ENCODE measurements at regions not wholly inside any gene's neighbourhood (a gene's known extent, or its start where the extent isn't known, plus 50 kb on each side); places are given as distances from the start of the nearest gene placed in this dataset.
A peak's percentile ranks its signal among the peaks of the same experiment; 100 is the strongest.

DNA sequence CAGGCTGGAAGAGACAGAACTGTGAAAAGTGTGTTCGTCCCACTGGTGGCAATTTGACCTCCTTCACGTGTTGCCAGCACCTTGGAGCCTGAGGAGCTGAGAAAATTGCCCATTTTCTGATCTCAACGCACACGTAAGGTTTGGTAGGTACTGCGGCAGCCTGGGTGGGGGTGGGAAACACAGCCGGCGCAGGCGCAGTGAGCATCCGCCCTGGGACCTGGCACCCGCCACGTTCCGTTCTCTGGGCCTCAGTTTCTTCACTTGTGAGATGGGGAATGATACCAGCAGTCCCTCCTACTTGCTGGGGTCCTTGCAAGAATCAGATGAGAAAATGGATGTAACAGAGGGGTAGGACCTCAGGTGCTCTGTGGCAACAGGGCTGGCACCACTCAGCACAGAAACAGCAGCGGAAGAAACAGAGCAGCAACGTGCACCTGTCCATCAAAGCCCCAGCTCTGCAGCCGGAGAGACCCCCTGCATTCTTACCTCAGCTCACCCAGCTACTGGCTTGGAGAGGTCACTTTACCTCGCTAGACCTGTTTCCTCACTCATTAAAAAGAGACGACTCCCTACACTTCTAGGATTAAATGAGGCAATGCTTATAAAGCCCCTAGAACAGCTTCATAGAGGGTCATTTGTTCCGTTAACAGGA is 458.0 kb upstream of the ID2 start:
- intact Hi-C loops (cut with DNase I), result loop anchor here in 5 of 10 donors (5.0 to 10.0 kb wide), 4 partner anchors 72 to 458 kb away; partner anchors contain the start of gene ID2 (in 3 of the 5)
- 92 to 95% (median 94%) methylated on average over 18 of the region's 18 CpGs for WGBS, 4 donors
- TF ChIP-seq, protein P1, sequence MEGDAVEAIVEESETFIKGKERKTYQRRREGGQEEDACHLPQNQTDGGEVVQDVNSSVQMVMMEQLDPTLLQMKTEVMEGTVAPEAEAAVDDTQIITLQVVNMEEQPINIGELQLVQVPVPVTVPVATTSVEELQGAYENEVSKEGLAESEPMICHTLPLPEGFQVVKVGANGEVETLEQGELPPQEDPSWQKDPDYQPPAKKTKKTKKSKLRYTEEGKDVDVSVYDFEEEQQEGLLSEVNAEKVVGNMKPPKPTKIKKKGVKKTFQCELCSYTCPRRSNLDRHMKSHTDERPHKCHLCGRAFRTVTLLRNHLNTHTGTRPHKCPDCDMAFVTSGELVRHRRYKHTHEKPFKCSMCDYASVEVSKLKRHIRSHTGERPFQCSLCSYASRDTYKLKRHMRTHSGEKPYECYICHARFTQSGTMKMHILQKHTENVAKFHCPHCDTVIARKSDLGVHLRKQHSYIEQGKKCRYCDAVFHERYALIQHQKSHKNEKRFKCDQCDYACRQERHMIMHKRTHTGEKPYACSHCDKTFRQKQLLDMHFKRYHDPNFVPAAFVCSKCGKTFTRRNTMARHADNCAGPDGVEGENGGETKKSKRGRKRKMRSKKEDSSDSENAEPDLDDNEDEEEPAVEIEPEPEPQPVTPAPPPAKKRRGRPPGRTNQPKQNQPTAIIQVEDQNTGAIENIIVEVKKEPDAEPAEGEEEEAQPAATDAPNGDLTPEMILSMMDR (IDR thresholded peaks at IDR 0.05), result no peak
- TF ChIP-seq POLR2A (IDR thresholded peaks at IDR 0.05), result no peak
- Histone ChIP-seq H3K4me1 (peaks cover 0 to 41% (median 10%) of the 10 kb centered on the region in 12 donors), H3K9me3 (no peaks in the 10 kb centered on the region), H3K27ac (peak overlapping the region in 3 of 12 donors; percentile 36 to 60 (median 44)), H3K27me3 (no peaks in the 10 kb centered on the region), H3K4me3 (no peak overlapping the region), H3K36me3 (no peaks in the 10 kb centered on the region)
- ATAC-seq, result no peak
- DNase-seq, result no peak

DNA sequence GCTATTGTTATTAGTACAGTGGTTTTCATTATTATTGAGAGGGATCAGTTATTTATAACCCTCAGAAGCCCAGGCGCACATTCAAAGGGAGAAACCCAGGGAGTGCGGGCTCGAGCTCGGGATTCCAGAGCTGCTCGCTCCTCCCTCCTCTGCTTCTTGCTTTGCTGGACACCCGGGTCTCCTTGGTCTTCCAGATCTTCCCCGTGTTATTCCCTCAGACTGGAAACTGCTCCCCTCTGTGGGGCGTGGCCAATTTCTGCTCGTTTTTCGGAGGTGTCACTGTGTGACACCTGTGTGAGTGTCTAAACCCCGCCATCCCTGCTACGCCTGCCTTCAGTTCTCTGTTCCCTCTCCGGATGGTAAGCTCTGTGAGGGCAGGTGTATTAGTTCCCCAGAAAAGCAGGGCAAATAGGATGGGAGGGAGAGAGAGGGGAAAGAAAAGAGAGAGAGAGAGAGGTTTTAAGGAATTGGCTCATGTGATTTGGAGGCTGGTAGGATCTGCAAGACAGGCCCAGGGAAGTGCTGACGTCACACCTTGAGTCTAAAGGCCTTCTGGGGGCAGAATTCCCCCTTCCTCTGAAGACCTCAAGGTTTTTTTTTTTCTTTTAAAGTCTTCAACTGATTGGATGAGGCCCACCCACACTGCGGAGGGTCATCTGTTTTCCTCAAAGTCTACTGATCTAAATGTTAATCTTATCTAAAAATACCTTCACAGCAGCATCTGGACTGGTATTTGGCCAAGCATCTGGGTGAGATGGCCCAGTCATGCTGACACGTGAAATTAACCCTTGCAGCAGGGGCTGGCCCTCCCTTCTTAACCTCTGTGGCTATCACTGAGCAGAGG is 457.3 kb upstream of the ID2 start:
- intact Hi-C loops (cut with DNase I), result loop anchor here in 5 of 10 donors (5.0 to 10.0 kb wide), 5 partner anchors 72 to 458 kb away; partner anchors contain the start of gene ID2 (in 3 of the 5)
- DNase-seq (no peak), ATAC-seq (no peak)
- Histone ChIP-seq H3K27me3 (no peaks in the 10 kb centered on the region), H3K4me1 (peaks cover 0 to 41% (median 10%) of the 10 kb centered on the region in 12 donors), H3K36me3 (no peaks in the 10 kb centered on the region), H3K9me3 (no peaks in the 10 kb centered on the region), H3K27ac (peak overlapping the region in 7 of 12 donors; percentile 12 to 60 (median 33)), H3K4me3 (no peak overlapping the region)
- 83 to 86% (median 85%) methylated on average over 16 of the region's 16 CpGs for WGBS, 4 donors
- TF ChIP-seq POLR2A (IDR thresholded peaks at IDR 0.05), result no peak
- TF ChIP-seq, protein P1 (IDR thresholded peaks at IDR 0.05), result no peak

DNA sequence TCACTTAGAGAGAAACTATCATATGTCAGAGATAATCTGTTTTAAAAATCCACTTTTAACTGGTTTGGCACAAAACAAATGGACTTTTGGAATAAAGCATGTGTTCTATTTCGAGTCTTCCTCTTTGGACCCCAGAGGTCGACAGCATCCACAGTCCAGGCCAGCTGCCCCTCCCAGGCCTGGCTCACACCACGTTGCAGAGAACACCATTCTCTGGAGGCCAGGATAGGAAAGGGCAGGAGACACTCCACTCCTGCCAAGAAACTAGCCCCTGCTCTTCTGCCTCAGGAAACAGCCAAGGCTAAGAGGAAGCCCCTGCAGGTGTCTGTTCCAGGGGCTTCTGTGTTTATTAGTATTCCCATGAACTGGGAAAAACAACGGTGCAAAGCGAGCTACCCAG is 456.6 kb upstream of the ID2 start:
- Histone ChIP-seq H3K27me3 (no peaks in the 10 kb centered on the region), H3K36me3 (no peaks in the 10 kb centered on the region), H3K4me3 (no peak overlapping the region), H3K4me1 (peaks cover 0 to 40% (median 11%) of the 10 kb centered on the region in 12 donors), H3K9me3 (no peaks in the 10 kb centered on the region), H3K27ac (peak overlapping the region in 7 of 12 donors; percentile 12 to 67 (median 33))
- 37 to 54% (median 43%) methylated on average over 5 of the region's 5 CpGs for WGBS, 4 donors
- ATAC-seq (peak; percentile 44 to 77 (median 57)), DNase-seq (peak in 2 of 5 donors; percentile 50)
- TF ChIP-seq, protein P1 (IDR thresholded peaks at IDR 0.05), result peak in 2 of 12 donors; percentile 5 to 20
- no peak for TF ChIP-seq POLR2A (IDR thresholded peaks at IDR 0.05)
- intact Hi-C loops (cut with DNase I), result loop anchor here in 2 of 10 donors (5.0 to 10.0 kb wide), 2 partner anchors 83 to 450 kb away; no protein-coding TSS in a partner anchor

DNA sequence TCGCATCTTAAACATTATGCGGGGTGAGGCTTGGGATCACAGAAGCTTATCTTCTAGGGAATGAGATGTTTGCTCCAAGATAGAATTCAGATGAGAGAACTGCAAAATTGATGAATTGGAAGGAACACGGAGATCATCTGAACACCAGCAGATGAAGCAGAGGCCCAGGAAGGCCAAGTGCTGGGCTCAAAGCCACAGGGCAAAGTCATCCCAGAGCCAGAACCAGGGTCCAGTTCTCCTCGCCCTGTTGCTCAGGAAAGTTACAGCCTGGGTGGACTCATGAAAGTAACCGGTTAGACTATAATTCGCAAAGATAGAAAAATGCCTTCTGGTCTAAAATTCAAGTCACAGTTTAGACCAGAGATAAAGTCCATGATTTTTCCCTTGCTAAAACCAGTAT is 456.1 kb upstream of the ID2 start:
- Histone ChIP-seq H3K4me1 (peaks cover 0 to 35% (median 11%) of the 10 kb centered on the region in 12 donors), H3K36me3 (no peaks in the 10 kb centered on the region), H3K9me3 (no peaks in the 10 kb centered on the region), H3K27me3 (no peaks in the 10 kb centered on the region), H3K27ac (peak overlapping the region in 6 of 12 donors; percentile 11 to 67 (median 16)), H3K4me3 (no peak overlapping the region)
- ATAC-seq (no peak), DNase-seq (no peak)
- intact Hi-C loops (cut with DNase I), result loop anchor here in 2 of 10 donors (5.0 to 10.0 kb wide), 2 partner anchors 83 to 449 kb away; no protein-coding TSS in a partner anchor
- WGBS, 4 donors, result 80 to 86% (median 83%) methylated on average over 6 of the region's 6 CpGs
- TF ChIP-seq, protein P1 (IDR thresholded peaks at IDR 0.05), result no peak
- TF ChIP-seq POLR2A (IDR thresholded peaks at IDR 0.05), result no peak

Data from heart left ventricle (tissue), 16 donors.